ENCODE measurements at regions not wholly inside any gene's neighbourhood (a gene's known extent, or its start where the extent isn't known, plus 50 kb on each side); places are given as distances from the start of the nearest gene placed in this dataset.
"Not testable (repeated sequence)": the region's sequence is repeated elsewhere in the genome, so short reads cannot be mapped to it uniquely, and the experiment has no call there.

GRCh38 chr10:2886662-2887061 lies 180.7 kb upstream of the PFKP start:
- Histone ChIP-seq H3K27me3 (no peaks in the 10 kb centered on the region), H3K4me1 (no peaks in the 10 kb centered on the region), H3K9me3 (no peaks in the 10 kb centered on the region), H3K36me3 (no peaks in the 10 kb centered on the region), H3K4me3 (no peak overlapping the region), H3K27ac (no peak overlapping the region)
- ATAC-seq (no peak), DNase-seq (no peak)
- intact Hi-C loops (cut with DNase I): no loop called here
- TF ChIP-seq CTCF (IDR thresholded peaks at IDR 0.05): no peak

GRCh38 chr10:2885288-2886278 lies 181.8 kb upstream of the PFKP start:
- Histone ChIP-seq H3K36me3 (no peaks in the 10 kb centered on the region), H3K9me3 (no peaks in the 10 kb centered on the region), H3K27ac (no peak overlapping the region), H3K4me1 (no peaks in the 10 kb centered on the region), H3K27me3 (no peaks in the 10 kb centered on the region), H3K4me3 (no peak overlapping the region)
- ATAC-seq (no peak), DNase-seq (no peak)
- intact Hi-C loops (cut with DNase I): no loop called here
- TF ChIP-seq CTCF (IDR thresholded peaks at IDR 0.05): no peak

- H3K27ac ChIP-seq; intact Hi-C loops (cut with DNase I); H3K36me3 ChIP-seq; ATAC-seq; H3K9me3 ChIP-seq; H3K4me1 ChIP-seq; H3K4me3 ChIP-seq; H3K27me3 ChIP-seq; DNase-seq: not testable (repeated sequence)
These were observed 183.3 kb upstream of the PFKP start for GRCh38 chr10:2883983-2884540.

GRCh38 chr10:2883238-2883637 lies 184.1 kb upstream of the PFKP start:
- ATAC-seq (no peak), DNase-seq (no peak)
- H3K4me3 ChIP-seq: no peak overlapping the region
- no peaks in the 10 kb centered on the region for H3K4me1 ChIP-seq
- intact Hi-C loops (cut with DNase I): no loop called here
- TF ChIP-seq CTCF (IDR thresholded peaks at IDR 0.05): no peak
- H3K36me3 ChIP-seq: no peaks in the 10 kb centered on the region
- H3K27ac ChIP-seq: no peak overlapping the region
- H3K27me3 ChIP-seq: peaks cover 7% of the 10 kb centered on the region
- no peaks in the 10 kb centered on the region for H3K9me3 ChIP-seq

- Histone ChIP-seq H3K27ac (no peak overlapping the region), H3K4me3 (no peak overlapping the region), H3K4me1 (no peaks in the 10 kb centered on the region), H3K27me3 (peaks cover 7% of the 10 kb centered on the region), H3K36me3 (no peaks in the 10 kb centered on the region), H3K9me3 (no peaks in the 10 kb centered on the region)
- no peak for TF ChIP-seq CTCF (IDR thresholded peaks at IDR 0.05)
- no peak for DNase-seq
- ATAC-seq: no peak
- intact Hi-C loops (cut with DNase I): no loop called here
These were observed 184.7 kb upstream of the PFKP start for GRCh38 chr10:2882628-2883027.

All from upper lobe of right lung (tissue), 1 donor.